Ammon's horn (tissue), 1 donor: ENCODE measurements at regions not wholly inside any gene's neighbourhood (a gene's known extent, or its start where the extent isn't known, plus 50 kb on each side); places are given as distances from the start of the nearest gene placed in this dataset.

Experiments
- DNase-seq: peaks from one replicate; pipeline ENCODE4 v3.0.0-alpha.2; 2016; ENCODE audit warnings: low spot score

DNA sequence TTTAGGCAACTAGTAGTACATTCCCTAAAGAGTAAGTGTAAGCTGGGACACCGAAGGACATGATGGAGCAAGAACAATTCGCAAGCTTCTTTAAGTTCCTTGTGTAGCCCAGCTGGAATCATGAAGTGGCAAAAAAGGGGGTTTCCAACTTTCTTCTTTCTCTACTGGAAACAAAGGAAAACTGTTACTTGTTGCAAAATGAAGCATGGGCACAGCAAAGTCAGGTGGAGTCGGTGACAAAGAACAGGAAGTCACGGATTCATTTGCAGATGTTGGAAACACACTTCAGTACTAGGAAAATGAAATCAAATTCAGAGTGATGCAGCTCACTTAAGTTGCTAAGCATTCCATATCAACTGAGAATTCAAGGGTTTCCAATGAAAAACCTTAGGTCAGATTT lies 706.9 kb upstream of the STXBP6 start:
- DNase-seq: no peak

DNA sequence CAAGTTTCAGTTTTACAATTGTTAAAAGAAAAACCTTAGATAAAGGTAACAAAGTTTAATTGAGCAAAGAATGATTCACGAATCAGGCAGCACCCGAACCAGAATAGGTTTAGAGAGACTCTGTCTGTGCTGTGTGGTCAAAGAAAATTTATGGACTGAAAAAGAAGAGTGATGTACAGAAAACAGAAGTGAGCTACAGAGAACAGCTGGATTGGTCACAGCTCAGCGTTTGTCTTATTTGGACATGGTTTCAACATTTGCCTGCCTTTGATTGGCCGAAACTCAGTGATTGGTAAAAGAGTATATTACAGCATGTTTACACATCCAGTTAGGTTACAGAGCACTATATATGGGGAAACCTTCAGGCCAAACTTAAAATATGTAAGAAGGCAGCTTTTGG lies 703.2 kb upstream of the STXBP6 start:
- DNase-seq: no peak

DNA sequence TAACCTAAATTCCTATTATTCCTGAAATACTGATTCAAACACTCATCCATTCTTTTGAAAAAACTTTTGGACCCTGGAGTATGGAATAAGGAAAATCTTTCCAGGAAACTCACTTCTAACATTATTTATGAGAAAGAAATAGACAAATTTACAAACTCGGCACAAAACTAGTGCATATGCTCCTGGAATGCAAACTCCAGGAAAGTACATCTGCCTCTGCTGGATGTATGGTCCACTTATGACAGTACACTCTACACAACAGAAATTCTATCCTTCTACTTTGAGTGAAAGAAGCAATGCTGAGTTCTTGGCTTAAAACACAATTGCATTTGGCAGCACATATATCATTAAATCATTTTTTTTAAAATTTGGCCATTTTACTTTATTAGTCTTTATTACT lies 700.5 kb upstream of the STXBP6 start:
- DNase-seq: no peak
